ENCODE measurements at regions not wholly inside any gene's neighbourhood (a gene's known extent, or its start where the extent isn't known, plus 50 kb on each side); places are given as distances from the start of the nearest gene placed in this dataset.
"Not testable (repeated sequence)": the region's sequence is repeated elsewhere in the genome, so short reads cannot be mapped to it uniquely, and the experiment has no call there.

DNA sequence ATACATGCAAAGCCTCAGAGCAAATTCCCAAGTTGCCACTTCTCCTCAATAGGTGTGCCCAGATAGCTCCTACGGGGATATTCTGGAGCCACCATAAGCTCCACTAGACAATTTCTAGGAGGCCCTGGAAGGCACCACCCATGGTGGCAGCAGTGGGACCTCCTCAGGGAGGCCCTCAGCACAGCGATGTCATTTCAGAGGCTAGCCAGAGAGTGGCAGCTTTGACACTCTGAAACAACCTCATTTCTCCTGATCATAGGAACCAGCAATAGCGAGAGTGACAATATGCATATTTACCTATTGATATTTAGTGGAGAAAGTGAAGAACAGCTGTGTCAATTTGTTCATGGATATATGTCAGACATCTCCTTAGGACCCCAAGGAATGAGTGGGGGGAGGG is 612.3 kb downstream of the SOX5 start:
- intact Hi-C loops (cut with DNase I) = no loop called here
- no peak for DNase-seq

DNA sequence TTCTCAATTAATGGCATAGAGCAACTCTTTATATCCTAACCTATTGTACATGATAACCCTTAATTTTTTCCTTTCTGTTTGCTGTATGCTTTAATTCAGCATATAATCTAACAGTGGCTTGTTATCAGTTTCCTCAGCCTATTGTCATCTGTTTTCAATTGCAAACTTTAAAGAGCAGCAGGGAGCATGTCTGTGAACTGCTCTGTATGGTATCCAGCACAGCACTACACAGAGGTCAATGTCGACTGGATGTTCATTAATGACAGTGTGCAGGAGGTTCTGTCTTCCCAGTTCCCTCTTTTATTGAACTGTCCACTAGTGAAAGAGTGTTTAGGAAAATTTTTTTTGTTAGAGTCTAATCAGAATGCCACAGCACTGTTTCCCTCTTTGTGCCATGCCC is 609.1 kb downstream of the SOX5 start:
- DNase-seq = no peak
- intact Hi-C loops (cut with DNase I) = no loop called here

DNA sequence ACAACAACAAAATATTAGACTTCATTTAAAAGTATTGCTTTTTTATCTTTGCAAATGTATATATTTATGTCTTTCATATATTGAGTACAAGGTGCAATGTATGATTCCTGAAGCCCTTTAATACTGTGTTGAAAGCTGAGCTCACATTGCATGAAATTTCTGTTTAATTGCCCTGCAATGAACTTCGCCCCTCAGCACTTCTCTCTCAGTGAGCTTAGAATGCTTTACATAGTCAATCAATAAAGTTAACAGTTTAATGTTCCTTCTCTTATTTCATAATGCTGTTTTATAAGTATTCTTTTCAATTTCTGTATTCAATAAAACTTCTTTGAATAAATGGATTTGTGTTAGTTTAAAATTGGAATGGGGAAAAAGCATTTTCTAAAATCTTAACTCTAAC is 607.1 kb downstream of the SOX5 start:
- no peak for DNase-seq
- intact Hi-C loops (cut with DNase I) = no loop called here

DNA sequence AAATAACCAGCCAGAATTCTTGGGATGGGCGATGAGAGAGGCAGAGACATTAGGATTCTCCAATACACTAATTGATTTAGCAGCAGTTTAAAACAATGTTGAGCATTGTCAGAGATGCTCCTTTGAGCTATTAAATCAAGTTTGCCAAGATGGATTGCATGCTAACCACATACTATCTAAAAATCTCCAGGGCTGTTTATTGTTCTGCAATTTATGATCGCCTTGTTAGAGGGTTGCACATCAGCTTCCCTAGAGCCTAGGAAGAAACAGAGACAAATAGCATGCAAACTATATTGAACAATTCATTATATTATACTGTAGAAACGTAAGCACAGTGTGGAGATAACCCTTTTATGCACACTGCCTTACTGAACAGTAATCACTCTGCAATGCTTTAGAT is 599.9 kb downstream of the SOX5 start:
- DNase-seq = no peak
- intact Hi-C loops (cut with DNase I) = no loop called here

DNA sequence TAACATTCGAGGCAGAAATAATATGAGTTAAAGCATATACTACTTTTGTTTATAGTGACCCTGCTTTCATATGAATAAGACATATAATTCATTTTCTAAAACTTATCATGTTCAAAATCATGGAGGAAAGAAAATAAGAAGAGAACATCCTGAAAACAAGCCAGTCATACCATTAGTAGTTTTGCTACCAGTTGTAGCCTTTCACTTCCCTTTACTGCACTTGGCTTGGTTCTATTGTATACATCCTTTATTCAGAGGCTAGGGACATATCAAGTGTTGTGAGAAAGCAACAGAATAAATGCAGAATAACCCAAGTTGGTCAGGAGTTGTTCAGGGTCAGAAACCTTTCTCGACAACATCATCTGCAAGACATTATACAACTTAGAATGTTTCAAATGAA is 598.7 kb downstream of the SOX5 start:
- no peak for DNase-seq
- intact Hi-C loops (cut with DNase I) = no loop called here

DNA sequence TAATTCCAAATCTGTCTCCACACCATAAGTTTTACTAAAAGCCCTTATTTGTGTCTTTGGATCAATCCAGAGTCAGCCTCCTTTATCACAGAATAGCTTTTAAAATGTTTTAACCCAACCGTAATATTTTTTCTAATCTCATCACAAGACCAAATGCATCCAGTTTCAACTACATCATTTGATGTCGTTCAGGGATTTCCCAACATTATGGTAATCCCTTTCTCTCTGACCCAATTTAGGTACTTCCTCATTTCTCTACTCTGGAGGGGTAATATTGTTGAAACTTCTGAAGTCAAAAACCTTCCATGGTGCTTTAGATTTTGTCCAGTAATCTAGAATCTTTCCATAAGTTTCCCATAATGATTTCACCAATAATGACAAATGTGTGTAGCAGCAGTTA is 596.8 kb downstream of the SOX5 start:
- no peak for DNase-seq
- intact Hi-C loops (cut with DNase I) = no loop called here

DNA sequence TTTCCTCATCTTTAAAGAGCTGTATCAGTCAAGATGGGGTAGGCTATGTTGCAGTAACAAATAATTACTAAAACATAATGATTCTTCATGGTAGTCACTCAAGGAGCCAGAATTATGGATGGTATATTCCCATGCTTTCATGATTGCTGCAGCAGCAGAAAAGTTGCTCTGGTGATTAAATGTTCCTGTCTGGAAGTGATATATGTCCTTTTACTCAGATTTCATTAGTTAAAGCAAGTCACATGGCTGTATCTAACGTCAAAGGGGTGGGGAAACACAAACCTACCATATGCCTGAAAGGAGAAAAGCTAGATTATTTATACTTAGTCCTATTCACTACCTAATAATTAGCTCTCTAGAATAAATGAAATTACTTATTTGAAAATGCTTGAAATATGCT is 594.7 kb downstream of the SOX5 start:
- no peak for DNase-seq
- intact Hi-C loops (cut with DNase I) = no loop called here

DNA sequence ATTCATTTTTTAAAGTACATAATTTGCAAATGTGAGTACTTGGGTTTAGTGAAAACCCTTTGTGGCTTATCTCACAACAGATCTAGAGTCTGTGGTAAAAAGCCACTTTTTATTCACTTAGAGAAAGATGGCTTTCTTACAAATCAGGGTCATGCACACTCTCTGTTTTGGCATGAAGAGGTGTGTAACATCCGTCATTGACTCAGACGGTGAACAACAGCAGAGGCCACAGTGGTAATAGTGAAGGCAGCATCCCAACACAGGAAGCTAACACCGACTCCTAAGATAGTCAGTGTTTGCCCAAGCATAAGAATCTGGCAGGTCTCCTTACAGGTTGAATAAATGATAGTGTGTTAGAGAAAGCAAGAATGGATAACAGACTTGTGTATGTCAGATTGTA is 593.0 kb downstream of the SOX5 start:
- intact Hi-C loops (cut with DNase I) = no loop called here
- DNase-seq = no peak

DNA sequence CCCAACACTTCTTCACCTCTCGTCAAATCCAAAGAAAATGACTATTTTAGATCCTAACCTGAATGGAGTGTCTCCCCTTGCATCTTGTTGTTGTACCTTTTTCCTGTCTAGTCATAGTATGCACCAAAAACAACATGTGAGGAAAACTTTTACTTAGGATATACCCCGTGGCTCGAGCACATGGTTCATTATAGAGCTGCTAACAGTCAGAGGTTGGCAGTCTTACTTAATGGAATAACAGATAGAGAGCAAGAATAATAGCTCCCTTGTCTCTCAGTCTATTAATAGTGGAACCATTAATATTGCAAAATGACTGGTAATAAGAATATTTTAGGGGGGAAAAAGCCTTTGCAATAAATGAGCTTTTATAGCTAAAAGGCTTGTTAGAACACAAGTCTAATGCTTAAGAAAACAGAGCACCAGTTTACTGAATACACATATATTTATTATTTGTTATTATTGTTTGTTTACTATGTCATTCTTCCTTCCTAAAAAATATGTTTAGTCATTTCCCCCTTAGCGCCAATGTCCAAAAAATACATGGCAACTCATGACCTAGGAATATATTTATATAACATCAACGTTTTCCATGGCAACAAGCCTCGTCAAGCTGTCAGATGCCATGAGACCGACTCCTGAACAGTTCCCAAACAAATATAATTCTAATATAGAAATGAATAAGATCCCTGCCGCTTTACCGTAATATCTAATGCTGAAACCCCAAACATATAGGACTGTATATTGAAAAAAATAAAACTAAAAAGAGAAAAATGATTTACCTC is 592.4 kb downstream of the SOX5 start:
- intact Hi-C loops (cut with DNase I) = no loop called here
- no peak for DNase-seq

DNA sequence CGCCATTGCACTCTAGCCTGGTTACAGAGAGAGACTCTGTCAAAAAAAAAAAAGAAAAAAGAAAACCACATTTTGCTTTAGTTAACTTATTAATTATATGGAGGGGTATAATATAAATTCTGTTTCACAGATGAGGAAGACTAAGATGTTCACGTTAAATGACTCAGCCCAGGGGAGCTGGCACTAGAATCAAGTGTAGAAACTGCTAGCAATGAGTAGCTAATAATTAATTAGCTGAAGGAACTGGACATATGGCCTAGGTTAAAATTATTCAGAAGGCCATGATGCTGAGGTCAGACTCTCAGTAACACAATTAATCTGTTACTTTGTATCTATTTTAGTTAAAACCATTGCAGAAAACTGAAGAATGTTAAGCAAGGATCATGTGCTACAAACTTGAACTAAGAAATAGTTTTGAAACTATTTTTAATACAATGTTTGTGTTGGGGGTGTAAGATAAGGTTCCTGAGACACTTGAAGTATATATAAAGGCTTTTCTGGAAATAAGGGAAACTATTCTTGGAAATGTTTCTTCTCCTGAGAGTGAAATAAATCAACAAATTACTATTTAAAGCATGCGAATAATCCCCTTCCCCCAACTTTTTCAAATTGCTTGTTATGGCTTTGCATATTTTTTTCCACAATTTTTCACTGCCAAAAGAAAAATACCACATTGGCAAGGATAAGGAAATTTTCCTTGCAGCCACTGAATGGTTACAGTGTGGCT is 589.3 kb downstream of the SOX5 start:
- DNase-seq = no peak

DNA sequence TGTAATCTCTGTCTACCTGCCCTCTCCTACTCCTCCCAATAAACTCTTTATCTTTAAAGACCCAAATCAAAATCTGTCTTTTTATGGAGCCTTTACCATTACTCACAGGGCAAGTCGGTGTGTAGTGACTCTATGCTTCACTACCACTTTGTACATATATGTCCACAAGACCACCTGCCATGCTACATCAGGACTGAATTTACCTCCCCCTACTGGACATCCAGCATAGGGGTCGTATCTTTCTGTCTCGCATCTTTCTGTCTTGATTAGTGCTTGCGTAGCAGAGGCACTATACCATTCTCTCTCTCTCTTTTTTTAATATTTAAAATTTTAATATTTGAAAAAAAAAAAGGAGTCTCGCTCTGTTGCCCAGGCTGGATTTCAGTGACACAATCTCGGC is 587.5 kb downstream of the SOX5 start:
- DNase-seq = no peak
- intact Hi-C loops (cut with DNase I) = no loop called here

More for the DNA sequence above, 589.3 kb downstream of the SOX5 start:
- intact Hi-C loops (cut with DNase I) = no loop called here

DNA sequence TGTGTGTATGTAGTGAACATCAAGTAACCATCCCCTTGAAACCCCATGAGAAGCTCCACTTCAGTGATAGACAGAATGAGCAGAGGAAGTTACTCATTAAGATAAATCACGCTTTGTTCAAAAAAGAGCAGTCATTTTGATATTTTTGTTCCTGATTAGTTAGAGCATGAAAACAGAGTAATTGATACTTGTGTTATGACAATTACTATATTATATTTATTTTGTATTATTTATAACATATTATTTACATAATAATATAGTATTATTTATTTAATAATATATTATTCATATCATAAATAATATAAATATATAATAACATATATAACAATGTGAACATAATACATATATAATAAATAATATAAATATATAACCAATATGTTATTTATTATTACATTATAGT is 580.9 kb downstream of the SOX5 start:
- no peak for DNase-seq
- intact Hi-C loops (cut with DNase I) = no loop called here

DNA sequence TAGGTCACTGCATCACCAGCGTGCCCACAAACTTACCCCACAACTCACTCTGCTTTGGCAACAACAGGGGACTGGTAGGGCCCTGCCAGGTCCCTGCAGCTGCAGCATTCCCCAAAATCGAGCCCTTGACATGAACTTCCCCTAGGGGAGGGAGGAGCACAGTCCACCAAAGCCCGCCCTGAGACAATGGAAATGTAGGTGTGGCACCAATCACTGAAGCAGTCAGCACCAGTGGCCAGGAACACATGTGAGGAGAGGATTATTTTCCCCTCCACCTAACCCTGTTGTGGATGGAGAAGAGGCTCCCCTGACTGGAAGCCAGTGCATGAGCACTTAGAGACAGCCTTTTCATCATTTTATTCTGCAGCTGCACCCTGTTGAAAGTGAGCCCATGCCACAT is 573.8 kb downstream of the SOX5 start:
- intact Hi-C loops (cut with DNase I) = no loop called here
- peak in 3 of 10 donors; percentile 37 to 51 (median 49) for DNase-seq

DNA sequence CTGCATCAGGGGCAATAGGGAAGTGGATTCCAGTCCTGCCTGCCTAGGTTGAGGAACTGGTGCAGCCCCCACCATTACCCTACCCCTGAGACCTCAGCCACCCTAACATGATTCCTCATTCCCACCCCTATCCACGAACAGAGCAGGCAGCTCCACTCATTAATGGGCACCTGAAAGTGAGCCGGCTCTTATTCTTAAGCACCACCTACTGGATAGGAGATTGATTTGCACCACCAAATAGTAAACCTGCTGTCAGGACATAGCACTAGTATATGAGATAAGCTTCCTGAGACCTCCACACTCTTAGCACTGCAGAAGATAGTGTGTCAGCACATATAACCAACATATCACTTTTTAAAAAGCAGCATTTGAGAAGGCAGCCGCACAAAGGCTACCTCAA is 573.2 kb downstream of the SOX5 start:
- intact Hi-C loops (cut with DNase I) = no loop called here

DNA sequence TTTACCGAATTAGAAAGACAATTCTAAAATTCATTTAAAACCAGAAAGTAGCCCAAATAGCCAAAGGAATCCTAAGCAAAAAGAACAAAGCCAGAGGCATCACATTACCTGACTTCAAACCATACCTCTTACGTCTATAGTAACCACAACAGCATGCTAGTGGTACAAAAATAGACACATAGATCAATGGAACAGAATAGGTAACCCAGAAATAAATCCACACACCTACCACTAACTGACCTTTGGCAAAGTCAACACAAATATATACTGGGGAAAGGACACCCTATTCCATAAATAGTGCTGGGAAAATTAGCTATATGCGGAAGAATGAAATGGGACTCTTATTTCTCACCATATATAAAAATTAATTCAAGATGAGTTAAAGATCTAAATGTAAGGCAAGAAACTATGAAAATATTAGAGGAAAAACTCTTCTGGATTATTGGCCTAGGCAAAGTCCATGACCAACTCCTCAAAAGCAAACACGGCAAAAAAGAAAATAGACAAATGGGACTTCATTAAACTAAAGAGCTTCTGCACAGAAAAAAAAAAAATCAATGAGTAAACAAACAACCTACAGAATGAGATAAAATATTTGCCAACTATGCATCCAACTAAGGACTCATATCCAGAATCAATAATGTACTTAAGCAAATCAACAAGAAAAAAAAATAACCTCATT is 568.9 kb downstream of the SOX5 start:
- DNase-seq = no peak
- intact Hi-C loops (cut with DNase I) = no loop called here

More for the DNA sequence above, 573.2 kb downstream of the SOX5 start:
- DNase-seq = no peak

DNA sequence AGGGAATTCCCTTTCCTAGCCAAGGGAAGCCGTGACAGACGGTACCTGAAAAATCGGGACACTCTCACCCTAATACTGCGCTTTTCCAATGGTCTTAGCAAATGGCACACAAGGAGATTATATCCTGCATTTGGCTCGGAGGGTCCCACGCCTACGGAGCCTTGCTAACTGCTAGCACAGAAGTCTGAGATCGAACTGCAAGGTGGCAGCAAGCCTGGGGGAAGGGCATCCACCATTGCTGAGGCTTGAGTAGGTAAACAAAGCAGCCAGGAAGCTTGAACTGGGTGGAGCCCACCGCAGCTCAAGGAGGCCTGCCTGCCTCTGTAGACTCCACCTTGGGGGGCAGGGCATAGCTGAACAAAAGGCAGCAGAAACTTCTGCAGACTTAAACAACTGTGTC is 560.6 kb downstream of the SOX5 start:
- intact Hi-C loops (cut with DNase I) = not testable (repeated sequence)
- DNase-seq = peak in 2 of 10 donors; percentile 23 to 65

DNA sequence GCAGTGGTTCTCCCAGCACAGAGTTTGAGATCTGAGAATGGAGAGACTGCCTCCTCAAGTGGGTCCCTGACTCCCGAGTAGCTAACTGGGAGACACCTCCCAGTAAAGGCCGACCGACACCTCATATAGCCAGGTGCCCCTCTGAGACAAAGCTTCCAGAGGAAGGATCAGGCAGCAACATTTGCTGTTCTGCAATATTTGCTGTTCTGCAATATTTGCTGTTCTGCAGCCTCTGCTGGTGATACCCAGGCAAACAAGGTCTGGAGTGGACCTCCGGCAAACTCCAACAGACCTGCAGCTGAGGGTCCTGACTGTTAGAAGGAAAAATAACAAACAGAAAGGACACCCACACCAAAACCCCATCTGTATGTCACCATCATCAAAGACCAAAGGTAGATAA is 560.2 kb downstream of the SOX5 start:
- DNase-seq; intact Hi-C loops (cut with DNase I): not testable (repeated sequence)

DNA sequence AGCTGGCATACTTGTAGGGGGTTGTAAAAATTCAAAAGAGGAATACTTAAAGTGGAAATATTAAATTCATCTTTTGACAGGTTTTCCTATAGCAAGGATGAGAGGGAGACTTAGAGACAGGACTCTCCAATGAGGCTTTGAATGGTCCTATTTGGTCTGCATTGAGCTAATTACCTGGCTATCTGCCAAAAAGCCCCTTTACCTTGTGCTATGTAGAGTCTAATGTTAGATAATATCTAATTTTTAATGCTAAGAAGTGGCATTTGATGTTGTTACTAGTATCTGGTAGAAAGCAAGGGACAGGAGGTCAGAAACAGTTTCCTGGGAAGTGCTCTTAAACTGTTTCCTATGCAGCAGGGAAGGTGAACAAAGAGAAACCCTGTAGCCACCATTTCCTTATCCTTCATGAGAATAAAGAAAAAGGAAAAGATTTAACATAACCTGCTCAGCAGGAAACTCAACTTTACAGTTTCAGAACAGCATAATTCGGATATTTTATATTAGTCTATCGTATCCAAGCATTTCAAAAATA is 550.0 kb downstream of the SOX5 start:
- DNase-seq = no peak
- intact Hi-C loops (cut with DNase I) = no loop called here

DNA sequence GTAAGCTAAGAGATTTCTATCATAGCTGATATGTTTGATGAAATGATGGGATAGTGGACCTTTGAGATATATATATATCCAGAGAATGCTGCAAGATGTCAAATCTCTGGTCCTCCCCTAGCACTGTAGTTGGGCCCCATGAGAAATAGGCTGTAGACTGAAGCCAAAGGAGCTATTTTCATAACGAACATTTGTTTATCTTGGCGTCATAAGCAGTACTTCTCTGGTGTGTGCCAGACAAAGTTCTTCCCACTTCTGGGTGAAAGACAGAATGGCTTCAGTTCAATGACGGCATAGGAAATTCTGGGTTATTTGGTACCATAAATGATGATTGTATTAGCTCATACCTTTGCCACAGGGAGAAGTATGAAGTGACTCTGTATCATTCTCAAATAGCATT is 534.3 kb downstream of the SOX5 start:
- intact Hi-C loops (cut with DNase I) = no loop called here
- no peak for DNase-seq

DNA sequence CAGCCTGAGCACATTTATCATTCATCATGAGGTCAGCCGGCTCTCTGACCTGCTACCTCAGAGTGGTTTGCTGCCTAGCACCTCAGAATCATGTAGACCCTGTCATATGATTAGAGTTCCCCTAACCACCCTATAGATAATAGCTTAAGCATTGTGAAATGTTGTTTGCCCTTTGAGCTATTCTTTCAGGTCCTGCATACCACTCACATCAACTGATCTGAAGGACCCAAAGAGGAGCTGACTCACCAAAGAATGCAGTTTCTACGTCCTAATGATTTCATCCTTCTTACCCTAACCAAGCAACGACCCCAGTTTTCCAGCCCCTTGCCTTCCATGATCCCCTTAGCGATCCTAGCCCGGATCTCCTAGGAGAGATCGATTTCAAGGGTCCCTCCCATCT is 527.9 kb downstream of the SOX5 start:
- peak in 1 of 10 donors; percentile 59 for DNase-seq
- intact Hi-C loops (cut with DNase I) = no loop called here

DNA sequence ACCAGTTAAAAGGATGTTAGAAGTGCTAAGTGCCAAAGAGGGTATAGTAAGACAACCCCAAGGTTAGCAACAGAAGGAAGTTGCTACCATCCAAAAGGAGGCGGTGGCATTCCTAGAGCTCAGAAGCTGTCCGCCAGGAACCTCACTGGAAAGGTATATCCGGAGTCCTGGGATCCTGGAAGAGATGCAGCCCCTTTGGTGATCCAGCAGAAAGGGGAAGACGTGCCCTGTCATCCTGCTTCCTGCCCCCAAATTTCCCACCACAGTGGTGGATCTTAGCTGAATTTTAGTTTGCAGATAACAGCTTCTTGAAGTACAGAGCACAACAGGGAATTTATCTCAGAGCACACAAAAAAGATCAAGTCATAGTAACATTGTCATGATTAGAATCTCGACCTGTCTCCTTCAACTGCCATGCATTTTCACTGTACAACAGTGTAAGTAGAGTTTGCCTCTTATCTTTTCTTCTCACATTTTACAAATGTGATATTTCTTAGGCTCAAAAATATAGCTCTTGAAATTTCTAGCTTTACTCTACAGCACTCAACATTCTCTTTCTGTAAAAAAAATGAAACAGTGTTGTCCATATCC is 526.3 kb downstream of the SOX5 start:
- intact Hi-C loops (cut with DNase I) = no loop called here
- DNase-seq = no peak
